ENCODE measurements at regions not wholly inside any gene's neighbourhood (a gene's known extent, or its start where the extent isn't known, plus 50 kb on each side); places are given as distances from the start of the nearest gene placed in this dataset.

DNA sequence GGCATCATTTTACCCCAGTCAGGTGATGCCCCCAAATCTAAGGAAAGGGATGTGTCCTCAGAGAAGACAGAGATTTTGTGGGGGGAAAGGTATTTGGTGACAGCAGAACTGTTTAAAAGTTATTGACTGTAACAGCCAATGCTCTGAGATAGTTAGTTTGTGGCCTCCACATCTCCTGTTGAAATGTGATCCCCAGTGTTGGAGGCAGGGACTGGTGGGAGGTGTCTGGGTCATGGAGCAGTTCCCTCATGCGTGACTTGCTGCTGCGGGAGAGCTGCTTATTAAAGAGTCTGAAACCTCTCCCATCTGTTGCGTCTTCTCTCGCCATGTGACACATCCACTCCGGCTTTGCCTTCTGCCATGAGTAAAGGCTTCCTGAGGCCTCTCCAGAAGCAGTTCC lies 282.8 kb upstream of the FOXQ1 start:
- DNase-seq (ENCODE audit: low spot score): no peak

DNA sequence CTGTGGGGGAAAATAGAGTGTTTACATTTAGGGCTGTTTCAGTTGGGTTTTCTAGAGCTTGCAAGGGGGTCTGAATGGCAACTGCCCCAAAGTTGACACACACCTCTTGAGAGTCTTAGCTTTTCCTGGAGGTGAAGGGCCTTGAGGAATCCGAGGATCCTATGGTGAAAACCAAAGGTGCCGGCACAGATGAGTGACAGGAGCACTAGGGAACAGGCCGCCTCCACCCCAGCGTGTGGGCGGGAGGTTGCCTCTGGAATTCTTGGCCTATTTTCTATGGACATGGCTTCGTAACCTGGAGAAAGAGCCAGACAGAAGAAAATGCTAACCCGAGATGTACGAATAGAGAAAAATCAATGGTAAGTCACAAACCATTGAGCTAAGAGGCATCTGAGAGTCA lies 283.2 kb upstream of the FOXQ1 start:
- DNase-seq (ENCODE audit: low spot score): peak; percentile 33

DNA sequence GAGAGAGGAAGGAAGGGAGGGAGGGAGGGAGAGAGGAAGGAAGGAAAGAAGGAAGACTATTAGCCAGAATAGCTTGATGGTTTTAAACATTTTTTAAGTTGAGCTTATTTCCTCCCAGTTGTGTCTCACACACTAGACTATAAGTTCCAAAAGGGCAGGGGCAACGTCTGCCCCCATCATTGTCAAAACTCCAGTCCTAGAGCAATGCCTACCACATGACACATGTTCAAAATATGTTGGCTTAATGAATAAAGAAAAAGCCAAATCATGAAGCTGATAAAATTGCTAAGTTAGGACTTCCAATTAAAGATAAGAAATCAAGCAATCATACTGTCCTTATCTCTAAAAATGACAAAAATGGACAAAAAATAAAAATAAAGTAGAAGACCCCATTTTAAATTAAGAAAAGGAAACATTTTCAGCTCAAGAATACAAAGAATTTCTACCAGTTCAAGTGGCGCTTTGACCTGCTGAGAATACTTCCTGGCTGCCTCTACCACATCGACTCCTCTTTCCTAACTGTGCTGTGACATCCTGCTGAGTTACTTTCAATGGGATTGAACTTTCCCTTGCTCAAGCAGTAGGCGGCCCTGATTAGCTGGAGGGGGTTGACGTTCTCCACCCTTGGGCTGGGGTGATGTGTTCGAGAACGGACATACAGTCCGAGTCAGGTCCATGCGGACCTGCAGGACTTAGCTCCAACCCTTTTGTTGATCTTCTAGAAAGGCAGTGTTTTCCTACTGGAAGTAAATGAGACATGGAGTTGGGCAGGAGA lies 283.9 kb upstream of the FOXQ1 start:
- peak; percentile 60 for DNase-seq (ENCODE audit: low spot score)

DNA sequence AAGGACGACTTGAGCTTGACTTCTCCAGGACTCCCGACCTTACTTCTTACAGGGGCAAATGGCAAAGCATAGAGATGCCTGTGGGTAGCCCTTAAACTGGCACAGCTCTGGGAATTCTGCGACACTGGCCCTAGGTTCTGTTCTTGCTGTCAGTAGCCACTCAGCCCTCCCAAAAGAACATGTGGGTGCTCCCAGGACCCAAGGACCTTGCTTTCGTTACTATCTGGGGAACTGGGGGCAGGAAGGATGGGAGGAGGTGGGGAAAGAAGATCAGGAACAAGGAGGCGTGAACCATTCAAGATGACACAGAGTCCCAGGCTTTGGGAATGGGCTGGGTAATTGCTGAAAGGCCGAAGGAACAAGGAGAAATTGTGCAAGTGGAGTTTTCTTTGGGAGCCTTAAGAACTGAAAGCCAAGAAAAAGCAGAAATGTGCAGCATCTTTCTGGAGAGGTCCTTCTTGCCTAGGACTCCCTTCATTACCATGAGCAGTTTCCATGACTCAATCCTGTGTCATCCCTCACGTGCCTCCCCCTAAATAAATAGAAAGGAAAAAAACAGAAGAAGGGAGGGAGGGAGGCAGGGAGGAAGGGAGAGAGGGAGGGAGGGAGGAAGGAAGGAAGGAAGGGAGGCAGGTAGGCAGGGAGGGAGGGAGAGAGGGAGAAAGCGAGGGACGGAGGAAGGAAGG lies 284.6 kb upstream of the FOXQ1 start:
- no peak for DNase-seq (ENCODE audit: low spot score)

DNA sequence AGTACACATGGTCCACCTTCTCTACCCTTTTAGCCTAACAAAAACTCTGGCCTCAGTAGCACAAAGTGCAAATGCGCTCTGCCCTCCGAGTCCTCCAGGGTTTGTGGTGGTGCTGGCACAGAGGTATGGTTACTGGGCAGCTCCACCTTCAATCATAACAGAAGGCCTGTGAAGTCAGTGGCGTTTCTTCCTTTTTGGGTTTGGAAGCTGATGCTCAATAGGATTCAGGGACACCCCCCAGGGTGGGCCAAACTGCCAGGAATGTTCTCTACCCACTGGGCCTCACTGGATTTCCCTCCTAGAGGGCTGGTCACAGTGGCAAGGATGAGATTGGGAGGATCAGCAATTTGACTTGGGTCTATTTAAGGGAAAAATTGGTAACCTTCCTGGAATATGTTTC lies 286.1 kb upstream of the FOXQ1 start:
- DNase-seq (ENCODE audit: low spot score): no peak

DNA sequence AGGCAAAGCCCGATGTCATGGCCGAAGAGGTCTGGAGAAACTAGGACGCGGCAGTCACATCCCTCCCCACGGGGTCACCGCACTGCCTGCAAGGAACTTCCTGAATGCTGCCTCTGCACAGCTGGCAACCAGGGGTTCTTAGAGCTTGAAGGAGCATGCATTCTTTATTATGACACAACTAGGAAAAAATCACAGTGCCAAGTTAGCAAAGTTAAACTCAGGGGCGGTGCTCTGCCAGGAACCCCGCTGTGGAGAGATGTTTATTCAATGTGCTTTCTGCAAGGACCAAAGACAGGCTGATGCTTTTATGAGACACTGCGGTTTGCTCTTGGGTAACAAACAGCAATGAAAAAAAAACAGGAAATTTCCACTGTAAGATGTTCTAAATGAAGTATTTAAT lies 287.3 kb upstream of the FOXQ1 start:
- DNase-seq (ENCODE audit: low spot score): peak; percentile 53

DNA sequence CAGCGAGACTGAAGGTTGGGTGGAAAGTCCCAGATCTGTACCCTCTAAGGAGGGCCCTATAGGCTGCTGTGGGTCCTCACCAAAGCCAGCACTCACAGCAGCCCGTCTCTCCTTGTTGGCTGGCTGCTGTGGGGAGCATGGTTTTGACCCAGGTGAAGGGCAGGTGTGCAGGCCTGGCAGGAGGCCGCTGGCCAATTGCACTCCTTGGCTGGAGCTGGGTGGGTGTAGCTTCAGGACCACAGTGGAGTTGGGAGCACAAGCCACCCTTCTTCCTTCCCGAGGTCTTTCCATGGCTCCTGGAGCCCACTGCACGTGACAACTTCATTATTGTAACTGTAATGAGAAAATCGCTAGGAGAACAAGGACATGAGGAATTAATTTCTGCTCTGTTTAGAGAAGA lies 287.7 kb upstream of the FOXQ1 start:
- no peak for DNase-seq (ENCODE audit: low spot score)

DNA sequence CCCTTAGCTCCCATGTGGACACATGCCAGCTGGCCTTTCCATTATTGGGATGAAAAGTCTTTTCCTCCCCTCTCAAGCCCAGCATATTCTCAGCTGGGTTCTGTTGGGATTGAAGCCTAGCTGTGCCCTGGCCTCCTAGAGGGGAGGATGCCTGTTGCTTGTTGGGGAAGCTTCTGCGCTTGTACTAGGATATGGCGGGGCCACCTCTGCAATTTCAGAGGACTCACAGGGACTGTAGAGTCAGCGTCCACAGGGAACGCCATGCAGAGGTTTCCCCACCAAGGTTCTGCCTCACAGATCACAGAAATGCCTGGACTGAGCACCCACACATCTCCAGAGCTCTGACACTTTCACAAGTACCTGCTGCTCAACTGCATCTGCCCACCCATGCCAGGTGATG lies 288.7 kb upstream of the FOXQ1 start:
- DNase-seq (ENCODE audit: low spot score): no peak

DNA sequence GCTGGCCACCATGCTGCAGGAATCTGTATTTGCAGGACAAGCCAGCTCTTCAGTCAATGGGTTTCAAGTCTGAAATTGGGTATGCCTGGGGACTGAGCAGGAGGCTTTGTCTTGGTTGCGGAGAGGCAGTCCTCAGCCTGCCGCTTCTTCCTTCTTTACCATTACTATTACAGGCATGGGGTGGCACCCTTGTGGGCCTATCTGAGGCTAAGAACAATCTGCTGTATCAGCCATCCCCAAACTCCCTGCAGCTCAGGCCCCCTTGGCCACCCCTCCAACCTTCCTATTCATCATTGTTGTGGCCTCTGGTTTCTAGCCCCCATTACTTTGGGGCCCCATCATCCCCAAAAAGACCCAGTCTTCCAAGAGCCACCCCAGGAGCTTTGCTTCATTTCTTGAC lies 289.2 kb upstream of the FOXQ1 start:
- DNase-seq (ENCODE audit: low spot score): no peak

DNA sequence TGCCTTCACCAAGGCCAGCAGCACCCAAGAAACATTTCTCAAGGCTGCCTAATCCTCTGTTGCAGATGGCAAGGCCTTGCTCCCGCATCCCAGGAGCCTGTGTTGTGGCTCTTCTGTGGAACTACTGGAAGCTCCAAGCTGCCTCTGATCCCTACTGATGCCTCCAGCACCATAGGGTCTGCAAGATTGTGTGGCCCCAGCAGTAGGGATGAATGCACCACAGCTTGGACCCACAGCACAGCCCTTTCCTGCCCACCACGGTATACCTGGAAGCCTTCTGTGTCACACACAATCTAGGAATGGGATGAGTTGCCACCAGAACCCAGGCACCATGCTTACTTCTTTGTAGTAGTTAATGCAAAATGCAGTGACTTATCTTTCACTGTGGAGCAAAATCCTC lies 291.1 kb upstream of the FOXQ1 start:
- no peak for DNase-seq (ENCODE audit: low spot score)

DNA sequence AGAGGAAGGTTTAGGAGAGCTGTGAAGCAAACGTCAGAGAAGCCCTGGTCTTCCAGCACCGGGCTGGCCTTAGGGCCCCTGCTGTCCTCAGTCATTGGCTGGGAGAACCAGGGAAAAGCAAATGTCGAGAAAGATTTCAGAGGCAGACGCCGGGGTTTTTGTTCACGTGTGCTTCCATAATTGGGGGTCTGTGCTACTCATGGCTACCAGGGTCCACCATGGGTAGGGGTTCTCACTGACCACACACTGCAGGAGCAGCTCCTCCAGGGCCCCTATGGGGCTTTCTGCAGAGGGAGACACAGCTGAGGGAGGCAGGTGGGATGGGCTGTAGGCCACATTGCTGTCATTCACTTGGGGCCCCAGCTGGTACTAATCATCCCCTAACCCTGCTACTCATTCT lies 291.8 kb upstream of the FOXQ1 start:
- DNase-seq (ENCODE audit: low spot score): no peak

DNA sequence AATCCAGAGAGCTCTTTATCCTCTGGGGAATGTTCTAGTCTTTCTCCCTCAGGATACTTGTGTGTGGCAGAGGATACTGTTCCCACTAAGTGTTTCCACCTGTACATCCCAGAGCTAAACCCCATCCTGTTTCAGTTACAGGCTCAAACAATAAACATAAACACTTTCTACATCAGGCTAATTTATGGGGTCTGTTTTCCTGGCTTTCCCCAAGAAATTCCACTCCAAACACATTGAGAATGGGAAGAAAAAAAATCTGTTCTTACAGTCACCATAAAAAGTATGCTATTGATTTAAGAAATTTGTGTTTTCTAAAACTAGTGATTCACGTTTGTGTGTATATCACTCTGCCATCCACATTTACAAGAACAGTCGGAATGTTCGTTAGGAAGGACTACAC lies 293.9 kb upstream of the FOXQ1 start:
- DNase-seq (ENCODE audit: low spot score): no peak

DNA sequence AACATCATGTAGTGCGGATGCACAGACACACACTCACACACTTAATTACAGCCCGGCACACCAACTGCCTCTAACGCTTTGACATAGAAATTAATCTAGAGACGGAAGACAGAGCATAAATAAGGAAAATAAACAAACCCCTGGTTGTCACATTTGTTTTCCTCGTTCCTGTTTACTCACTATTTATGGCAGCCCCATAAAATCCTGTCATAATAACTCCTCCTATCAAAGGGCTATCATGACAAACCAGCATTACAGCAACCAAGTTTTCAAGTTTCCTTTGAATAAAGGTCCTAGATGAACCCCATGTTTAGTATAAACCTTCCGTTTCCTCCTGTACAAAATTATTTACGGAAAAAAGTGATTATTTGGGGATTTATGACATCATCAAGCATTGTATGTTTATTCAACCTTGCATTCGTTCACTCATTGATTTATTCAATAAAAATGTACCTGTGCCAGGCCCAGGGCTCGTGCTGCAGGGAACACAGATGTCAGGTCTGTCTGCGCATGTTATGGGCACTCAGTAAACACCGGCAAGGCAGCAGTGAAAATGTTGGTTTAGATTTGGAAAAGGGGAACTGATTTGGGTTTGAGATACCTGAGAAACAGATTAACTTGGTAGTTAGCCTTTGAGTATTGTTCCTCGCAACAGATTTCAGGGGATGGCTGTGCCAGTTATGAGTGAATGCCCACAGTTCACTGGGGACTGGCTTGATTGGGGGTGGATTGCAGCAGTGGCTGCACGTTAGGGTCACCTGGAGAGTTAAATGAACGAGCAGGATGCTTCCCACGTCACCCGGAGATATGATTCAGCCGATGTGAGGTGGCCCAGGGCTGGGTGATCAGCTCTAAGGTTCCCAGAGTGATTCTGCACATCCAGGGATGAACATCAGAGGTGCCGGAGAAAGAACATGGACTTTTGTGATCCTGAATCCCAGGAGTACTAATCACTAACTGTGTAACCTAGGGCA lies 295.3 kb upstream of the FOXQ1 start:
- no peak for DNase-seq (ENCODE audit: low spot score)

DNA sequence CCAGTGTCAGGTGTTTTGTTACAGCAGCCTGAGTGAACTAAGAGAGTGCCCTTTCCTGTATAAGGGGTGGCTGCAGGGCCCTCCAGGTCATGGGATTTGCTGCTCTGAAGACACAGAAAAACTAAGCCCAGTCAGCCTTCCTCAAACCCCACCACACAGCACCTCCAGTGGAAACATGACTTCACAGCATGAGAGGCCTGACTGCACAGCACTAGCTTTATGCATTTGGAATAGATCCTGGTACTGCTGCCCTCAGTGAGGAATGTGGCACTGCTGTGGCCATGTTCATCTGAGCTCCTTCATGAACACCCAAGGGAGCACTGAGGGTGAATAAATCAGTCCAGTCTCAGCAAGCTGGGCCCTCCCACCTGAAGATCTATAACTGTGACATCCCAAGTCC lies 296.1 kb upstream of the FOXQ1 start:
- DNase-seq (ENCODE audit: low spot score): no peak

DNA sequence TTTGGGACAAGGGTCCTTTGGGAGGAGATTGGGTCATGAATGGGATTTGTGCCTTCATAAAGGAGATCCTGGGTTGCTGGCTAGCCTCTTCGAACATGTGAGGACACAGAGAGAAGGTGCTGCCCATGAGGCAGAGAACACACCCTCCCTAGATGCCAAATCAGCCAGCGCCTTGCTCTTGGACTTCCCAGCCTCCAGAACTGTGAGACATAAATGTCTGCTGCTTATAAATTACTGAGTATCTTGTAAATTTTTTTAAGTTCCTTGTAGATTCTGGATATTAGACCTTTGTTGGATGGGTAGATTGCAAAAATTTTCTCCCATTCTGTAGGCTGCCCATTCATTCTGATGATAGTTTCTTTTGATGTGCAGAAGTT lies 297.5 kb upstream of the FOXQ1 start:
- no peak for DNase-seq (ENCODE audit: low spot score)

DNA sequence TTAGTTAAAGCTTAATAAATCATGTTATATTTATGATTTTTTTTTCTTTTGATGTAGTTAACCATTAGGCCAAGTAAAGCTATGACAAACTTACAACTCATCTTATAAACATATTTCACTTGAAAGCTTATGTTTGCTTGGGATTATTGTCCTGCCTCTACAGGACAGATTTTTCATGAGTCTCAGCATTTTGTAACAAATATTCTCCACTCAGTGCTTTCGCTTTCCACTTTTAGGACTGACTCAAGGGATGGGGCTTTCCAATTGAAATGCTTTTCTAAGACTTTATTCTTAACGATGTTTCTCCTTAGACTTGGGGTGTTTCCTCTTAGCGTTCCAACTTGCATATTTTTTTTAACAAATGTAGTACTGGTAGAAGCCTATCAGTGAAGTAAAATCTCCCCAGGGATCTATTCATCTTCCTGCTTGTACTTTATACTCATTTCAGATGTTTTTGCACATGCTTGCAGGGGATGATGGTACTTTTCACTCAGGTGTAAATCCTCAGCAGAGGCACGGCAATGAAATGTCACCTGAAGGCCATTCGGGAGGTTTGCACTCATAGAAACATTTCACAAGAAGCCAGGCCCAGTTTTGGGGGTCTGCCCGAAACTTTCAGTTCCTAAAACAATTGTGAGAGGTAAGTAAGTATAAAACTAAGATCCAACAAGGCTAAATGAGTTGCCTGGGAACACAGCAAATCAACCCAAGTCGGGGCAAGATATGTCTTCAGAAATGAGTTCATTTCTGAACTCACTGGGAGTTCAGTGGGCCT lies 298.1 kb upstream of the FOXQ1 start:
- no peak for DNase-seq (ENCODE audit: low spot score)

DNA sequence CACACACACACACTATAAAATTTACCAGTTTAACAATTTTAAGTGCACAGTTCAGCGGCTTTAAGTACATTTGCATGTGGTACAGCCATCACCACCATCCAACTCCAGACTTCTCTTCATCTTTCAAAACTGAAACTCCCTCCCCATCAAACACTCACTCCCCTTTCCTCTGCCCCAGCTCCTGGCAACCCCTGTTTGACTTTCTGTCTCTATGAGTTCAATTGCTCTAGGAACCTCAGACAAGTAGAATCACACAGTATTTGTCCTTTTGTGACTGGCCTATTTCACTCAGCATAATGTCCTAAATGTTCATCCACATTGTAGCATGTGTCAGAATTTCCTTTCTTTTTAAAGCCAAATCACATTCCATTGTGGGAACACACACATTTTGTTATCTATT lies 302.8 kb upstream of the FOXQ1 start:
- no peak for DNase-seq (ENCODE audit: low spot score)

DNA sequence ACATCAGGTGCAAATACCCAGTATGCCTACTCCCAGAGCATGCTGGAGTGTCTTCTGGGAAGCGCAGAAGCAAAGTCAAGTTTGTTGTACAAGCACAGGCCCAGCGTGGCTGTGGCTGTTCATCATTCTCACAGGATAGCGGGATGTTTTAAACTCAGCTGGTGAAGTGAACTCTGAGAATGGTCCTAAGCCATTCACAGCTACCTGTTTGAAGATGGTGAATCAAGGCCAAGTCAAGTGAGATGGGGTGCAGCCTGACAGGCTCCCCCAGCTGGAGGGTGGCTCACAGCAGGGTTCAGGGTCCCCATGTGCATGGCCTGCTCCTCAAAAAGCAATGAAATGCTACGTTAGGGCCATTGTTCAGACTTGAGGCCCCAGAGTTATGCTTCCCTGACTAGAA lies 304.7 kb upstream of the FOXQ1 start:
- no peak for DNase-seq (ENCODE audit: low spot score)

DNA sequence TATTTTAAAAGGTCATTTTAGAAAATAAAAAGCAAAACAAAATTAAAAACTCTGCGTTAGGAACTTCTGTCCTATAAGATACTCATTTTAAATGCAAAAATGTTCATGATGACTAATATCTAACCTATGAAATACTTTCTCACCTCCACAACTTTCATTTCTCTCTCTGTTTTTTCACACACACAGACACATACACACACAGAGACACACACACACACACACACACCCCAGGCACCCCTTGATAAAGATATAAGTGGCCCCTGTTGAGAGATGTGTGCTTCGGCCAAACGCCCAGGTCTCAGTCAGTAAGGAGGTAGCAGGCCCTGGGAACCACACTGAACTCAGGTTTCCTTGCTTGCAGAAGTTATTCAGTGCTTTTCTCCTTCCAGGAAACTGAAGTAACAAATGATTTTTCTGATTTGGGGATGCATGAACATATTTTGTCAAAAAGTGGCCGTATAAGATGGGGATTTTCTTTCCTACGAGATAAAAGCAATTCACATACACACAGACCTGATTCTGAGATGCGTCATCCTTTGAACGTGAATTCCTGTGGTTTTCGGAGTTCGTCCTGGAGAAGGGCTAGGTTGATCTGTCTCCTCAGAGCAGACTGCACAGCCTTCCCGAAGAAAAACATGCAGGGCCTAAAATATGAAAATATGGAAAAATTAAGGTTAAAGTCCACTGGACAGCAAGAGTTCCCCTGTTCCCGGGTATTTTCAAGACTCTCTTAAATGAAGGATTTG lies 306.8 kb upstream of the FOXQ1 start:
- DNase-seq (ENCODE audit: low spot score): no peak

DNA sequence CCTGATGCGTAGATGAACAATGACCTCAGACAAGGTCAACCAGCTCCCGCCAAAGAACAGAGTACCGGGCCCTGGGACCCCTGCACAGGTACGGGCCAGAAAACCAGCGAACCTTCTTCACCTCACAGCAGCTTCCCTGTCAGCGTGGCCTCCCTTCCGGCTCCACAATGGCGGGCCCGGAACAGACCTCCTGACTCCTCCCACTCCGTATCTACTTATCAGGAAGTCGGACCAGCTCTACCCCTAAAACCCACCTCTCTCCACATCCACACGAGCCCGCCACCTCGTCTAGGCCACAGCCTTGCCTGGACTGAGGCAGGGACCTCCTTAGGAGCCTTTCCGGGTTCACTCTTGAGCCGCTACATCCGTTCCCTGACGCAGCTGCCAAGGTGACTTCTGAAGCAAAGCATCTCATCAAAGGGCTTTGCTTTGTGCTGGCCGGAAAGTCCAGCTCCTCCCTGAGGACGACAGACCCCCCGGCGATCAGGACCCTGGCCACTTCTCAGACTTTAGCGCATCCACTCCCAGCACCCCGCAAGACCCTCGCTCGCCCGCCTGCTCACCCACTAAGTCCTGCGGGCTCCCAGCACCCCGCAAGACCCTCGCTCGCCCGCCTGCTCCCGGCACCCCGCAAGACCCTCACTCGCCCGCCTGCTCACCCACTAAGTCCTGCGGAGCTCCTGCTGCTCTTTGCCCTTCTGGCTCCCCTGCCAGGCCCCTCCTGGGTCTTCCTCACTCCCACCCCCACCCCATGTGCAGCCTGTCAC lies 308.3 kb upstream of the FOXQ1 start:
- no peak for DNase-seq (ENCODE audit: low spot score)

DNA sequence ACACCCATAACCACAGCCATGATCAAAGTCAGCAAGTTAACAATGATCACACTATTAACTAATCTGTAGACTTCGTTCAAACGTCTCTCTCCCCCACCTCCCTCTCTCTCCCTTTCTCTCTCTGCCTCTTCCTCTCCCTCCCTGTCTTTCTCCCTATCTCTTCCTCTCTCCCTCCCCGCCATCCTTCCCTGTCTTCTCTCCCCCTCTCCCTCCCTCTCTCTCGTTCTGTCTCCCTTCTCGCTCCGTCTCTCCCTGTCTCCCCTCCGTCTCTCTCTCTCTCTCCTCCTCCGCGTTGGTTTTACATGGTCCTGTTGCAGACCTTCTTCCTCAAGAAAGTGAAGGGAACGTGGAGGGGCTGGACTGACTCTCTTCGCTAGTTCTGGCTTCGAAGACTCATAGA lies 308.9 kb upstream of the FOXQ1 start:
- no peak for DNase-seq (ENCODE audit: low spot score)

Measured in iPS-NIHi11 (cell line).